Hematopoietic multipotent progenitor cell treated with erythropoietin and hydrocortisone succinate and interleukin-3 and kit ligand, for 17 days (in vitro differentiated cells): ENCODE measurements at regions not wholly inside any gene's neighbourhood (a gene's known extent, or its start where the extent isn't known, plus 50 kb on each side); places are given as distances from the start of the nearest gene placed in this dataset.
"Not testable (repeated sequence)": the region's sequence is repeated elsewhere in the genome, so short reads cannot be mapped to it uniquely, and the experiment has no call there.

Source experiments
- DNase-seq: peaks from one replicate; pipeline ENCODE4 v3.0.0-alpha.2; 2015; ENCODE audit warnings: low spot score

DNA sequence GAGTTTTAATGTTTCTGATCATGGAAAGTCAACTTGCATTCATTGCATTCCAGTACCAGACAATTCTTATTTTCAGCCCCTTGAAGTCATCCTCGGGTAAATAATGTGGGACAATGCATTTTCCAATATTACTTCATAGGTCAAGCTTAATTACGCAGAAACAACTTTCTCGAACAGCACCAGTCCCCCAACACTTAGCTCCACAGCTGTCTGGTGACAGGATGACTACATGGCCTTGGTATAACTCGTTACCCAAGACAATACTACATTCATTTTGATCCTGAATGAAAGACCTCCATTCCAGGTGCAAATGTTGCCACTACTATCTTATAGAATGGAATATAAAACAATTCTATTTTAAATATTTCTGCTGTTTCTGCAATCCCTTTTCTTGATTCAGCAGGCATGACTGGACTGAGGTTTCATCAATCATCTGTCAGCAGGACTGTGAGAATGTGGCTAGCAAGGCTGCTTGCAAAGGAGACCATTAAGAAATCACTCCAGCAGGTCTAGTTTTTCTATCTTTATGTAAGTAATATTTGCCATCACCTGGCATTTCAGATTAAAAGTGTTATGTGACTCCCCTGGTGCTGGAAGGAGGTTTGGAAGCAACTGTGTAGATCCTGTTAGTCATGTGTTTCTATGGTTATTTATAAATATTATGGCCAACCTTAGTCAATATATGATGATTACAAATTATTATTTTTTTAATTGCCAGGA is 147.9 kb downstream of the HAO1 start:
- DNase-seq, result no peak

DNA sequence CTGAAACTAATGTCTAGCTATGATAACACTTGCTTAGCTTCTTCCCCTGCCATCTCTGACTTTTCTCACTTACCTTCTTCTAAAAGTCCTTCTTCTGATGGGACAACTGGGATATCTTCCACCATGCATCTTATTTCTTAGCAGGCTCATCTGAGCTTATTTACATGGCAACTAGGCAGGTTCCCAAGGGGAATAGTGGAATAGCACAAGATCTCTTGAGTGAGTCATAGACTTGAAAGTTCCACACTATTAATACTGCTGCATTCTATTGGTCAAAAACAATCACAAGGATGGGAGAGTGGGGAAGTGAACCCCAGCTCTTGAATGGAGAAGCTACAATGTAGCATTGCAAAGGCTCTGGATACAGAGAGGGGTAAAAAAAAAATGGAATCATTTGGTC is 142.1 kb downstream of the HAO1 start:
- DNase-seq, result no peak

DNA sequence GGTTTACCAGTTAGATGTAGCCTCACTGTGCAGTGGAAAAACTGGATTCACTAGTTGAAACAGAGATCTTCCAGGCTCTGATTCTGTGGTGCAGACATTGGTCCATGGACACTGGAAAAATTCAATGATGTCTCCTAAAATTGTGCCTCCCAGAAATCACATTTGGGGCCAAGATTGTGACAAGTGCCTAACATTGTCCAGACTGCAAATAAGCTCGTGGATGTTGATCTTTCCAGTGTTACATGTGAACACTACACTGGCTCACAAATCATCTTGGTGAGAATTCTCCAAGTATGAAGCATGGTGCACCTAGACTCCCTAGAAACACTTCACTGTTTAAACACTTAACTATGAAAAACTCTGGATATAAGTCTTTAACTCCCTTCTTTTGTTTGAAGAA is 140.4 kb downstream of the HAO1 start:
- no peak for DNase-seq

DNA sequence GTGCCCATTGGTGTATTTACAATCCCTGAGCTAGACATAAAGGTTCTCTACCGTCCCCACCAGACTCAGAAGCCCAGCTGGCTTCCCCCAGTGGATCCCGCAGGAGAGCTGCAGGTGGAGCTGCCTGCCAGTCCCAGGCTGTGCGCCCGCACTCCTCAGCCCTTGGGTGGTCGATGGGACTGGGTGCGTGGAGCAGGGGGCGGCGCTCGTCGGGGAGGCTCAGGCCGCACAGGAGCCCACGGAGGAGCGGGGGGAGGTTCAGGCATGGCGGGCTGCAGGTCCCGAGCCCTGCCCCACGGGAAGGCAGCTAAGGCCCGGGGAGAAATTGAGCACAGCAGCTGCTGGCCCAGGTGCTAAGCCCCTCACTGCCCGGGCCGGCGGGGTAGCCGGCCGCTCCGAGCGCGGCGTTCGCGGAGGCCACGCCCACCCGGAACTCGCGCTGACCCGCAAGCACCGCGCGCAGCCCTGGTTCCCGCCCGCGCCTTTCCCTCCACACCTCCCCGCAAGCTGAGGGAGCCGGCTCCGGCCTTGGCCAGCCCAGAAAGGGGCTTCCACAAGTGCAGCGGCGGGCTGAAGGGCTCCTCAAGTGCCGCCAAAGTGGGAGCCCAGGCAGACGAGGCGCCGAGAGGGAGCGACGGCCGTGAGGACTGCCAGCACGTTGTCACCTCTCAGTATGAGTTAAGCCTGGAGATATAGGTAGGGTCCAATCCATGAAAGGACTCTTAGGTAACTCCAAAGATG is 136.7 kb downstream of the HAO1 start:
- not testable (repeated sequence) for DNase-seq

- DNase-seq, result no peak
Measured at GRCh38 chr20:7806831-7807230, 133.4 kb downstream of the HAO1 start.

- no peak for DNase-seq
Measured at GRCh38 chr20:7817286-7817685, 123.0 kb downstream of the HAO1 start.

DNA sequence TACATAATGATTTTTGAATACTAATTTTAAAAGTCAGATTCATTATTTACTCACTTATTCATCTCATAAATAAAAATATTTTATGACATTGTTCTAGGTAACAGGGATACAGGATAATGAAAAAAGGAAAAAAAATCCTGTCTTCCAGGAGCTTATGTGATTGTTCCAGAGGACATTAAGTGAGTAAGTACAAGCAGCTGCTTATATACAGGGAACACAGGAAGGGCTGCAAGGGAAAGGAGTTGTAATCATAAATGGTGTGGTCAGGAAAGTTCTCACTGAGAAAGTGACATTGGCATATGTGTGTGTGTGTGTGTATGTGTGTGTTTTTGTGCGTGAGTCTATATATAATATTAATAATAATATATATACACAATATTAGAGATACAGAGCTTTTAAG is 121.8 kb downstream of the HAO1 start:
- no peak for DNase-seq

- no peak for DNase-seq
Measured at GRCh38 chr20:7820897-7821296, 119.4 kb downstream of the HAO1 start.

GRCh38 chr20:7822772-7823171 is 117.5 kb downstream of the HAO1 start:
- DNase-seq, result no peak

GRCh38 chr20:7828437-7828836 is 111.8 kb downstream of the HAO1 start:
- DNase-seq, result no peak

DNA sequence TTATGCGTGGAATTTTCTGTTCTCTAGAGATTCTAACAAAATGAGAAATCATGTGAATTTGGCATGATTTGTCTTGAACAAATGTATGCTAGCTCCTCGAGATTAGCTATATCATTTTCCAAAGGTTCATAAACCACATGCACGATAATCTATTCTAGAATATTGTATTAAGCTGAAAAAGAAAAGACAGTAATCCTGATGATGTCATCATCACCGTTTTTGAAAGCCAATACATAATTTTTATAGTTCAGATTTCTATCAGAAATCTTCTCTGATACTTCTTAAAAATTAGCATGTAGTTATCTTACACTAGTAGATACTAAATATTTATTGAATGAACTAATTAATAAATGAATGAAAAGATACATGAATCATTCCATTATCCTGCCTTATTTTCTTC is 111.2 kb downstream of the HAO1 start:
- no peak for DNase-seq

GRCh38 chr20:7829776-7830175 is 110.5 kb downstream of the HAO1 start:
- DNase-seq, result no peak
